PC-9 (cell line): ENCODE measurements at regions not wholly inside any gene's neighbourhood (a gene's known extent, or its start where the extent isn't known, plus 50 kb on each side); places are given as distances from the start of the nearest gene placed in this dataset.

Experiments used
- BruUV-seq: library from RNA; stranded (reverse); fragments of 400-500 nt; replicated peaks from 2 replicates; lab custom pipeline; 2021; lab: Mats Ljungman, UMichigan
- CTCF ChIA-PET: fragments of 300-600 bp; sonication (Branson Sonifier 250); formaldehyde crosslinking; loops from one replicate; lab custom pipeline; 2022; ENCODE audit warnings: antibody characterized with exemption; lab: Charles Lee
- POLR2A ChIA-PET: fragments of 300-600 bp; sonication (Branson Sonifier 250); formaldehyde crosslinking; loops from one replicate; lab custom pipeline; 2022; ENCODE audit warnings: antibody characterized with exemption; ENCODE audit not compliant: unreplicated experiment; lab: Charles Lee
- DNase-seq, 2 experiments: peaks; one replicate each; pipeline versions ENCODE4 v3.0.0 to v3.0.0-alpha.2; 2015 to 2022; ENCODE audit warnings: mixed read lengths in 1 of 2
- H2AFZ ChIP-seq: fragments of 200-600 bp; sonication (generic); 2 replicates; pipeline ENCODE4 v1.8.1; 2017; ENCODE audit warnings: antibody characterized with exemption
- H3F3A ChIP-seq: fragments of 200-600 bp; sonication (generic); 2 replicates; pipeline ENCODE4 v1.8.1; 2017; ENCODE audit warnings: antibody characterized with exemption, mild to moderate bottlenecking, low read depth; ENCODE audit not compliant: insufficient read depth
- H3K27ac ChIP-seq: fragments of 200-600 bp; sonication (generic); 2 replicates; pipeline ENCODE4 v1.6.1; 2016; ENCODE audit warnings: mixed run types
- H3K27me3 ChIP-seq: fragments of 200-600 bp; sonication (generic); 2 replicates; pipeline ENCODE4 v1.6.1; 2016; ENCODE audit warnings: low read depth, mixed run types; ENCODE audit not compliant: insufficient read depth
- H3K36me3 ChIP-seq: fragments of 200-600 bp; sonication (generic); 2 replicates; pipeline ENCODE4 v1.6.1; 2016; ENCODE audit warnings: low read depth, mixed run types
- H3K4me1 ChIP-seq: fragments of 200-600 bp; sonication (generic); replicated peaks from 2 replicates; pipeline ENCODE4 v1.6.1; 2016; ENCODE audit warnings: mixed run types; ENCODE audit not compliant: insufficient read depth
- H3K4me2 ChIP-seq: fragments of 200-600 bp; sonication (generic); 2 replicates; pipeline ENCODE4 v1.6.1; 2017; ENCODE audit warnings: mixed run types
- H3K4me3 ChIP-seq: fragments of 200-600 bp; sonication (generic); 2 replicates; pipeline ENCODE4 v1.6.1; 2016; ENCODE audit warnings: mixed run types
- H3K79me2 ChIP-seq: fragments of 200-600 bp; sonication (generic); 2 replicates; pipeline ENCODE4 v1.6.1; 2017; ENCODE audit warnings: low read depth, mixed run types
- H3K9me2 ChIP-seq: fragments of 200-600 bp; sonication (generic); 2 replicates; pipeline ENCODE4 v1.8.1; 2017; ENCODE audit warnings: mild to moderate bottlenecking; ENCODE audit not compliant: insufficient read depth
- H3K9me3 ChIP-seq: fragments of 200-600 bp; sonication (generic); 2 replicates; pipeline ENCODE4 v1.8.1; 2016; ENCODE audit warnings: low read depth; ENCODE audit not compliant: insufficient read depth
- H4K20me1 ChIP-seq: fragments of 200-600 bp; sonication (generic); 2 replicates; pipeline ENCODE4 v1.8.1; 2017; ENCODE audit not compliant: insufficient read depth
- CTCF ChIP-seq: fragments of 200-600 bp; sonication (generic); conservative IDR thresholded peaks from 2 replicates; pipeline ENCODE4 v1.6.1; 2017; ENCODE audit warnings: mixed run types, antibody characterized with exemption, mild to moderate bottlenecking, moderate library complexity
- EZH2 ChIP-seq: fragments of 200-600 bp; sonication (generic); IDR thresholded peaks from 2 replicates; pipeline ENCODE4 v1.8.0; 2017; ENCODE audit warnings: antibody characterized with exemption, low read depth
- intact Hi-C: fragments of 100-400 bp; cut with micrococcal nuclease; formaldehyde crosslinking; loops from one replicate; pipeline ENCODE4 v1.10.0; 2022; ENCODE audit not compliant: unreplicated experiment

DNA sequence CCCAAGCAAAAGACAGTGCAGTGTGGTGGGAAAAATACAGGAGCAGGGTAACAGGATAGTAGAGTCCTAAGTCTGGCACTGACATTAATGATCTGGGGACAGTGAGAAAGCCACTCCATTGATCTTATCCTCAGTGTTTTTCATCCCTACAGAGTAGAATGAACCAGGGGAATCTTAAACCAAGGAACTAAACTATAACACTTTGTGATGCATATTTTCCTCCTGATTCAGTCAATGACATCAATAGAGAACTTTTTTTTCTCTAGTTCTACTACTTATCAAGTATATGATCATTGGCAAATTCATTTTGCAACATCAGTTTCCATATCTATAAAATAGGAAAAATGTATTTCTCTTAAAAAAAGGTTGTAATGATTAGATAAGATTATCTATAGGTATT lies 151.1 kb downstream of the TMEM26 start:
- Histone ChIP-seq H3K4me3 (no peak overlapping the region), H4K20me1 (no peaks in the 10 kb centered on the region), H3K36me3 (no peaks in the 10 kb centered on the region), H3K4me1 (no peaks in the 10 kb centered on the region), H3K79me2 (no peaks in the 10 kb centered on the region), H3F3A (no peaks in the 10 kb centered on the region), H3K4me2 (no peak overlapping the region), H3K27me3 (no peaks in the 10 kb centered on the region), H3K9me3 (peaks cover 5% of the 10 kb centered on the region; the same call in 1 of the 2 replicates), H2AFZ (no peak overlapping the region), H3K9me2 (no peaks in the 10 kb centered on the region), H3K27ac (no peak overlapping the region)
- no peak for DNase-seq
- ChIA-PET CTCF (no interaction called here), POLR2A (no interaction called here)
- intact Hi-C loops, result no loop called here
- TF ChIP-seq CTCF, result no peak
- TF ChIP-seq EZH2, result no peak
- BruUV-seq, result no TSS peak

DNA sequence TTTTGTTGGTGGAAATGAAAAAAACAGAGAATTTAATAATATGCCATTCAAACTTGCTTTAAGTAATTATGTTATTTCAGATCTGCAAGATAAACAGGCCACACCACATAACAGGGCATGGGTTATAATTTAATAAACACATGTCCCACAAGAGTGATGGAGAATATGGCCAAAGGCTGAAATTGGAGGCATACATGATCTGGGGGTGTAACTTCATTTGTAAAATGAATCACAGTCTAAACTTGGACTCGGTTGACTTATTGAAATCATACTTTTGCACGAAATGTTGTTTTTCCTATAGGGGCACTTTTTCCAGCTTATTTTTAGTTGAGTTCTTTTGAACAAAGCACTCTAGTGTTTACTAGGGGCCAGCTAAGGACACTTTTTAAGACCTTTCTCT lies 151.6 kb downstream of the TMEM26 start:
- Histone ChIP-seq H3K4me1 (no peaks in the 10 kb centered on the region), H3K4me2 (no peak overlapping the region), H3K9me2 (no peaks in the 10 kb centered on the region), H3K36me3 (no peaks in the 10 kb centered on the region), H3K79me2 (no peaks in the 10 kb centered on the region), H3K9me3 (peaks cover 5% of the 10 kb centered on the region; the same call in 1 of the 2 replicates), H3F3A (no peaks in the 10 kb centered on the region), H3K27me3 (no peaks in the 10 kb centered on the region), H3K4me3 (no peak overlapping the region), H4K20me1 (no peaks in the 10 kb centered on the region), H2AFZ (no peak overlapping the region), H3K27ac (no peak overlapping the region)
- TF ChIP-seq CTCF (no peak), EZH2 (no peak)
- POLR2A ChIA-PET, result no interaction called here
- CTCF ChIA-PET, result no interaction called here
- intact Hi-C loops, result no loop called here
- no peak for DNase-seq
- BruUV-seq, result no TSS peak

GRCh38 chr10:61299841-61300240 lies 153.3 kb downstream of the TMEM26 start:
- Histone ChIP-seq H4K20me1 (no peaks in the 10 kb centered on the region), H3K9me2 (no peaks in the 10 kb centered on the region), H3K4me1 (no peaks in the 10 kb centered on the region), H3F3A (no peaks in the 10 kb centered on the region), H2AFZ (no peak overlapping the region), H3K36me3 (no peaks in the 10 kb centered on the region), H3K27me3 (no peaks in the 10 kb centered on the region), H3K4me2 (no peak overlapping the region), H3K4me3 (no peak overlapping the region), H3K27ac (no peak overlapping the region), H3K79me2 (no peaks in the 10 kb centered on the region), H3K9me3 (peaks cover 5% of the 10 kb centered on the region; the same call in 1 of the 2 replicates)
- POLR2A ChIA-PET, result no interaction called here
- CTCF ChIA-PET, result no interaction called here
- intact Hi-C loops, result no loop called here
- no peak for DNase-seq
- no TSS peak for BruUV-seq
- TF ChIP-seq EZH2 (no peak), CTCF (no peak)
